D721Med (cell line): ENCODE measurements at regions not wholly inside any gene's neighbourhood (a gene's known extent, or its start where the extent isn't known, plus 50 kb on each side); places are given as distances from the start of the nearest gene placed in this dataset.

Source experiments
- DNase-seq: peaks from one replicate; pipeline ENCODE4 v3.0.0; 2011; ENCODE audit warnings: low spot score; ENCODE audit not compliant: insufficient read length
- FAIRE-seq: peaks from 2 replicates; lab custom pipeline; 2011; peaks lifted over from hg19 to GRCh38; lab: Jason Lieb, UNC
- TF ChIP-seq, protein P1 (sequence below): IDR thresholded peaks from 2 replicates; pipeline ENCODE4 v1.5.1; 2012; ENCODE audit warnings: mild to moderate bottlenecking, control low read depth; ENCODE audit not compliant: insufficient read depth; ENCODE audit errors: missing control alignments

DNA sequence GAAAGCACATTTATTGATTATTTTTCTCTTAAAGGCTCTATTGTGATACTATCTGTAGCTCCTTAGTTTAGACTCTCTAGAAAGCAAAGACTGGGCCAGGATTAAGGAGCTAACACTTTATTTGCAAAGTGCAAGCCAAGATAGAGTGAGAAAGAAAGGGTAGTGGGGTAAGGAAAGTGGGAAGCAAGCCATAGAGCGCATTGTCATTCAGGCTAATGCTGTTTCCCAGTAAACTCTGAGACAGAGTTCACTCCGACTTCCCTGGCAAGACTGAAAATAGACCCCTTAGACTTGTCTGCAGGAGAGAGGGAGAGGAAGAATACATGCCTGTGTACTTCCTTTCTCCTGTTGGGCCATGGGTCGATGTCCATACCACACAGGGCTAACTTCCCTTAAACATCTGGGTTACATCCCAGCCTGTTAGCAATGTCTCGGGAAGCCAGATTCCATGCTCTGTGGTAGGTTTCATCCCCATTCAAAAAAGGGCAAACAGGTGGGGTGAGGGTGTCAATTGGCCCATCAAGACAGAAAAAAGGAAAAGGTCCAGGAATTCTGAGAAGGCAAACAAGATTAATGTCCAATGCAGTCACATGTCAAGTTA, 875.8 kb upstream of the CELF2 start:
- FAIRE-seq: no peak
- DNase-seq: no peak
- TF ChIP-seq, protein P1, sequence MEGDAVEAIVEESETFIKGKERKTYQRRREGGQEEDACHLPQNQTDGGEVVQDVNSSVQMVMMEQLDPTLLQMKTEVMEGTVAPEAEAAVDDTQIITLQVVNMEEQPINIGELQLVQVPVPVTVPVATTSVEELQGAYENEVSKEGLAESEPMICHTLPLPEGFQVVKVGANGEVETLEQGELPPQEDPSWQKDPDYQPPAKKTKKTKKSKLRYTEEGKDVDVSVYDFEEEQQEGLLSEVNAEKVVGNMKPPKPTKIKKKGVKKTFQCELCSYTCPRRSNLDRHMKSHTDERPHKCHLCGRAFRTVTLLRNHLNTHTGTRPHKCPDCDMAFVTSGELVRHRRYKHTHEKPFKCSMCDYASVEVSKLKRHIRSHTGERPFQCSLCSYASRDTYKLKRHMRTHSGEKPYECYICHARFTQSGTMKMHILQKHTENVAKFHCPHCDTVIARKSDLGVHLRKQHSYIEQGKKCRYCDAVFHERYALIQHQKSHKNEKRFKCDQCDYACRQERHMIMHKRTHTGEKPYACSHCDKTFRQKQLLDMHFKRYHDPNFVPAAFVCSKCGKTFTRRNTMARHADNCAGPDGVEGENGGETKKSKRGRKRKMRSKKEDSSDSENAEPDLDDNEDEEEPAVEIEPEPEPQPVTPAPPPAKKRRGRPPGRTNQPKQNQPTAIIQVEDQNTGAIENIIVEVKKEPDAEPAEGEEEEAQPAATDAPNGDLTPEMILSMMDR: no peak

DNA sequence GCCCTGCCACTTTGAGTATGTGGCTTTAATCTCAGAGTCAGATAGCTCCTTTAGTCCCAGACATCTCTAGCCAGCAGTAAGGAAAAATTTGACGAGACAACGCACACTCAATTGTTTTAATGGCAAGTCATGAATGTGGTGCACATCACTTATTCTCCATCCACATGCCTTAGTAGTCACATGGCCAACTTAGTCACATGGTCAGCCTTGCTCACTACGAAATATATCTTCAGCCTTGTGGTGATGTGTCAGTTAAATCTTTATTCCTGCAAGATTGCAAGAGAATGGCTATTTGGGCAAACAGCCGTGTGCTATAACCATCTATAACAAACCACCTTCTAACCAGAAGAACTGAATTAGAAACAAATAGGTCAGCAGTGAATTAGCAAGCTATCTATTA, 871.1 kb upstream of the CELF2 start:
- TF ChIP-seq, protein P1: no peak
- FAIRE-seq (no peak), DNase-seq (no peak)

DNA sequence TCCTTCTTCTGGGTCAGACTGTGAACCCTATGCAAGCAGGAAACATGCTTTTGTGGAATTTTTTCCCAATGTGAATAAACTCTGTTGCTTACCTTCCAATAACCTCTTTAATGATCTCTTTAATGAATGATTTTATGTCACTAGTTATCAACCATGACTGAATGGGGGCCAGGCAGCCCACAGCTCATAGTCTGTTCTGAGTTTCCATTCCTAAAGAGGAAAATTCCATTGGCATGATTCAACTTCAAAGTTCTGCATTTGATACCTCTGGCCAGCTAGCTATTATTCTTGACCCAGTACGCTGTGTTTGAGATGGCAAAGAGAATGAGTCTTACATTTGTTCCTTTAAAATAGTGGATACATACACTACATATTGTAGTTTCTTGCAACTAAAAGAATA, 867.8 kb upstream of the CELF2 start:
- no peak for FAIRE-seq

DNA sequence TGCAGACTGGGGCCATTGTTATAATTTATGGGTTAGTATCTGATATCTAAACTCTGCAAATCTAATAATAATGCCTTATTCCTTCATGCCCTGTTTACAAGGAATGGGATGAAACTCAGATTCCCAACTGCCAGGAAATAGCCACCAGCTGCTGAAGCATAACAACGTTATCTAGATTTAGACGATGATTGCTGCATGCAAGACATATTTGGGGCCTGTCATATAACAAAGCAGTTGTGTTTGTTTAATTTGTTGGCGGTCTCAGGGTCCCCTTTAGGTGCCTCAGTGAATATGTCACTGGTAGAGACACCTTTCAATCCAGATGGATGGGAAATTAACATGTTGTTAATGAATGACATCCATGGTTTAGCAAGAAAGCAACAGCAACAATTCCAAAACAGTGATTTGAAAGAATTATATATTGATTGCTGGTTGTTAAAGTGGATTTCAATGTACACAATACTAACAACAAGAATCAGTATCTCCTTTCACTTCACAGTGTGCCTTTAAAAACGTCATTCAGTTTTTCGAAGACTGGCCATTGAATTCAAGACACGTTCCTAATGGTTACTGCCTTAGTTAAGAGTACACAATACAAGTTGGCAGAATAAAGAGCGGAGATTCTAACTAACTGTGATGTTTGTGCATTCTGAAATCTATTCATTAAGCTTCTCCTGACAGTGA, 860.6 kb upstream of the CELF2 start:
- DNase-seq: no peak
- FAIRE-seq: no peak
- TF ChIP-seq, protein P1: no peak

More for the DNA sequence above, 867.8 kb upstream of the CELF2 start:
- TF ChIP-seq, protein P1: no peak
- no peak for DNase-seq

DNA sequence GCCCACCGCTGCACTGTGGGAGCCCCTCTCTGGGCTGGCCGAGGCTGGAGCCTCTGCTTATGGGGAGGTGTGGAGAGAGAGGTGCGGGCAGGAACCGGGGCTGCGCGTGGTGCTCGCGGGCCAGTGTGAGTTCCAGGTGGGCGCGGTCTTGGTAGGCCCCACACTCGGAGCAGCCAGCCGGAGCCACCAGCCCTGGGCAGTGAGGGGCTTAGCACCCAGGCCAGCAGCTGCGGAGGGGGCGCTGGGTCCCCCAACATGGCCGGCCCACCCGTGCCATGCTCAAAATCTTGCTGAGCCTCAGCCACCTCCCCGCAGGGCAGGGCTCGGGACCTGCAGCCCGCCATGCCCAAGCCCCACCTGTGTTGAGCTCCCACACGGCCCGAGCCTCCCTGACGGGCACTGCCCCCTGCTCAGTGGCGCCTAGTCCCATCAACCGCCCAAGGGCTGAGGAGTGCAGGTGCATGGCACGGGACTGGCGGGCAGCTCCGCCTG, 856.8 kb upstream of the CELF2 start:
- FAIRE-seq (no peak), DNase-seq (no peak)
- TF ChIP-seq, protein P1: no peak

DNA sequence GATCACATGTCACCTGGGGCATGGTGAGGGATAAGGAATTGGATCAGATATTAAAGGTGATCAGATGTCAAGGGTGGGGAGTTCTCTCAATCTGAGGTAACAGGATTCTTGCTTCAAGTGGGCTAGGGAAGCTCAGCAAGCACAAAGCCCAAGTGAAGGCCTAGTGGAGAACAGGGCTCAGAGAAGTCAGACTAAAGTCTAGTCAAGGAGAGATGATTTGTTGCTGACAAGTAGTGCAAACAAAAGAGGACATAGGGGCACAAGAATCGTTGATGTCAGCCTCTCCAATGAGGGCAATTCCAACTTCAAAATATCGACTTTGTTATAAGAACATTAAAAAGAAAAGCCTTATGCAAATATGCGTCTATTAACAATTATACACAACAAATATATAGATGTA, 852.8 kb upstream of the CELF2 start:
- FAIRE-seq: no peak
- DNase-seq: no peak
- TF ChIP-seq, protein P1: no peak

DNA sequence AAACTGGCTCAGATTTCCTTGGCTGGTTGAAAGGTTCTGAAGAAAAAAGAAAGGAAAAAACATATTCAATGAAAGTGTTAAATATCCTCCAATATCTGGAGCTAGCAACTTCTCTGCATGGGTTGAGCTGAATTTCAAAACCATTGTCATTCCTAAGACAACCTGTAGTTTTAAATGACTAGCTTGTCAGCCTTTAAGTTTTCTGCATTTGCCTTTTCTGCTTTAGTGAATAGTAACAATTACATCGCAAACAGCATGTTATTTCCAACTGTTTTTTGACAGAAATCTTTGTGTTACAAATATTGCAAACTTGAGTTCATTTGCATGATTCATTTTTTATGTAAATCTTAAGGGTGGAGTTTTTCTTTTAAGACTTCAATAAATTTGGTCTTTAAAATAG, 852.3 kb upstream of the CELF2 start:
- no peak for FAIRE-seq
- no peak for DNase-seq
- TF ChIP-seq, protein P1: no peak
